ENCODE measurements at regions not wholly inside any gene's neighbourhood (a gene's known extent, or its start where the extent isn't known, plus 50 kb on each side); places are given as distances from the start of the nearest gene placed in this dataset.

DNA sequence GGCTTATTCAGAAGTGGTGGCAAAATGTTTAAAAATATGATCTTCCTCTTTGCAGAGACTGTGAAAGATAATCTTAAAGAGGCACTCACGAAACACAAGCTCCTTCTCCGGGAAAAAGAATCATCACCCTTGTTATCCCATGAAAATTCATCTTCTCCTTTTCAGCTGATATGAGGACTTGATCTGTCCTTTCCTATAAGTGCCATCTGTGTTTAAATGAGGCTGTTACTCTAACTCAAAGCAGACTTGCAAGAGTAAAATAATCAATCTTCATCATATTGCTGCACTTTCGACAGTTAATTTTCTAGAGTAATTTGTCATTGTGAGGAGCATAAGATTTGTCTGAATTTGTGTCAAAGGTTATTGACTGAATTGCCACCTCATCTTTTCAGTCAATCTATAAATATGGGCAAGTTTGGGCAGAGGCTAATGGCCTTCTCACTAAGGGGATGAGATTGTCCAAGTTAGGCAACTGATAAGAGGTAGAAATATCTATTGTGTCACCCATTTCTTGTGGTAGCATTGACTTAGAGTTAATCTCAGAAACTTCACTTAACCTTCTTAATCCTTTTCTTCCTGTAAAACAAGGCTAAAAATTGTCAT lies 452.9 kb downstream of the GRXCR1 start:
- no peak for DNase-seq (ENCODE audit: low spot score)

DNA sequence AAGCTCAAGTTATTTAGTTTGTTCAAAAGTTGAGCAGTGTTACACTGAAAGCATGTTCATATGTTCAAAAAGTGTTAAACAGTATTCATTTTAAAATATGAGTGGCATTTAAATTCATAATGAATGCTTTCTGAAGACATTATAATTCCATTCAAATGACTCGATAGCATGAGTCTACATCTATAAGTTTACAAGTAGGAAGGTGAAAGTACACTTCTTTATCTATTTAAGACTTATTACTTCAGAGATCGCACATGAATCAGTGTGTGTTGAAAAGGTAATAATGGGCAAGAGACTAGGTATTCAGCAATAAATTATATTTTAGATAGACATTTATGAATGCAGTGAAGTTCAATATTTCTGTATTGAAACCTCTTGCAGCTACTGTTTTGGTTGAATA lies 456.1 kb downstream of the GRXCR1 start:
- DNase-seq (ENCODE audit: low spot score), result no peak

DNA sequence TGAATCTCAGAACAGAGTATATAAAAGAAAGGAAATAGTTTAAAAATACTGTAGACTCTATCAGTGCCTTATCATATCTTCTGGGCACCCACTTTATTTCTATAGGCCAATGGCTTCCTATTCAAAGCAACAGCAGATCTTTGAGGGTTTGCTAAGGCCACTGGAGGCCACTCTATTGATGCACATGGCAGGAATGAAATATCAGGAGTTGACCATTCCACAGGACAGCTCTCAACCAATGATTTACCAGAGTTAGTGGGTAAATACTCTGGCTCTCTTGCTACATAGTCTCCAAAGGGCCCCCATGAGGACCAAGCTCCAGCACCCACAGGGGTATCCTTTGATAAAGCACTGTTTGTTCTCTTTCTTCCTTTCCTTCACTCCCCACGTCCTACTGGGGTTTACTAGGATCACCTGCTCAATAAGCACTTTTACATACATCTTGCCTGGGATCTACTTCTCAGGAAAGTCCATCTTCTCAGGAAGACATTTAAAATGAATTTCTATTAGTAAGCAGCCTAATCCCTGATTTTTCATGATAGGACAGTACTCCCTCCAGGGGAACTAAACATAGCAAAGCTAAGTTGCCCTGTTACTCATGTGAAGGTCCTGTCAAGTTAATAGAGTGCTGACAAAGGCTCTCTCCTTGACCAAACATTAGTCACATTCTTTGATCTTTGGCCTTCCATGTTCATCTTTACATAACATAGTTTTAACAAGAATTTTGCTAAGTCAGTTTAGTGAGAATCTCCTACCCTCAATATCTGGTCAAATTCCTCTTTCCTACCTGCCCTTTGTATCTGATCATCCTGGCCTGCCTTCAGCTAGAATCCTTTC lies 459.7 kb downstream of the GRXCR1 start:
- no peak for DNase-seq (ENCODE audit: low spot score)

DNA sequence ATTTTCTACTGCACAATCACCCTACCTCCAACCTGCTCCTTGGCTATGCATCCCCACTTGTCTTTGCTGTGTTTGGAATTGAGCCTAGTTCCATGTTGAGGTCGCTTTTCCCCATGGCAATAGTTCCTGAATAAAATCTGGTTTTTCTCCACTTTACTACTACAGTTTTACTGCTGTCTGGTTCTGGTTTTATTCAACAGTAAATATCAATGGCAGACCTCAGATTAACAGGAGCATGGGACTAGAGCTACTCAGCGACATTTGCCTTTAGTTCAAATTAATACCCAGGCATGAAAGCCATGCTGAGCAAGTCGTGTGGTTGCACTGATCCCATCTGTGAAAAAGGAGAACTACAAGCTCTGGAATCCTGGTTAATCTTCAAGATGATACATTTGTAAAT lies 460.3 kb downstream of the GRXCR1 start:
- DNase-seq (ENCODE audit: low spot score), result no peak

DNA sequence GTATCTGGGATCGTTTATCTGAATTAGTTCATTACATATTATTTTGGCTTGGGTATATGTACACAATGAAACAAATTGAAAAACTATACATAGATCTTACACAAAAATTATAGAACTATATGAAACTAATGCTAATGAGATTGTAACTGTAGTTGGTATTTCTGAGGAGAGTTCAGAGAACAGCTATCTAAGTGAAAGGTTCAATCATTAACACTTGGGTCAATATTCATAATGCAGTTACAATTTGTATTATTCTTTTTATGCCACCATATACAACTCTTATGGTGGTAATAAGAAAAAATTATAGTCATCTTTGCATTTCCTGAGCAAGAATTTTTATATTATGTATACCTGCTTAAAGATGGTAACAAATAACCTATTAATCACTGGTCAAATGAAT lies 461.0 kb downstream of the GRXCR1 start:
- DNase-seq (ENCODE audit: low spot score), result no peak

DNA sequence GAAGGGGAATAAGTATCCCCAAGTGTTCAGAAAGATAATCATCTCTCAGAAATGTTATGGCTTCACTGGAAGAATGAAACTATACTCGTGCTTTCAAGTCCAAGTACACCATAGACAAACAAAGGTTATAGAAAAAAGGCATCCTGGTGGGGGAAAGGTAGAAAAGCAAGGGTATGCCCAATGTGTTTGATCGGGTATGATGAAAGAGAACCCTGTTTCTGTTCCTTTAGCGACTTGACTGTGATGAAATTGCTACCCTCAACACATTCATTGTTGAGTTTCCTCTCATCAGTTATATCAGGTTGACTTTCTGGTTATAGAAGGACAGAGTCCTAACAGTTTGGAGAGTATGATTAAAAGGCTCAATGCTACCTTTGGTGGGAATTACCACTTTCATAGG lies 464.3 kb downstream of the GRXCR1 start:
- no peak for DNase-seq (ENCODE audit: low spot score)

DNA sequence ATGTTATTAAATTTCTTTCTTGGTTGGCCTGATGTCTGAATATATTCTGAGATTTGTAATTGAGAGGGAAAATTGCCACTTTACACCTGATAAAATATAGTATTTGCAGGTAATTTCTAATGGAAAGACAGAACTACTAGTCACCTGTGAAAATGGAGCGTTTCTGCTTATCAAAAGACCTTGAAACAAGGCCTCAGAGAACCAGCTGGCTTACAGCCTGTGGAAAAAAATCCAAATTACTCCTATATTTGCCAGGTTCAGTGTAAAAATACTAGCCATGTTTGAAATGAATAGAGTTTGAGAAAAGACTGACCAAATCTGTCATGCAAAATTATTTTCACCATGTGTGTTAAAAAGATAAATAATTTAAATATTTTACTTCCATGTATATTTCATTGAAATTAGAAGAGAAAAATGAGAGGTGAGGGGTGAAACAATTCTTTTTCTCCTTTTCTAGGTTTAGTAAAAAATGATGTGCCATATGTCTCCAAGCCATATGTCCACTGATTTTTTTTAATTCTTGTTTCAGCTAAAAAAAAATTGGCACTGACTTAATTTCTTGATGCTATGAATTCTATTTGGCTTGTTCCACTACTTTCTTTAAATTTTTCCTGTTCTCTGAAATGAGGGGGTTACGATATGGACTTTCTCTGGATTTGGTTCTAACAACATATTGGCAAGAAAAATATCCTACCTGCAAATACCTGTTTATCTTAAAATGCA lies 464.9 kb downstream of the GRXCR1 start:
- no peak for DNase-seq (ENCODE audit: low spot score)

DNA sequence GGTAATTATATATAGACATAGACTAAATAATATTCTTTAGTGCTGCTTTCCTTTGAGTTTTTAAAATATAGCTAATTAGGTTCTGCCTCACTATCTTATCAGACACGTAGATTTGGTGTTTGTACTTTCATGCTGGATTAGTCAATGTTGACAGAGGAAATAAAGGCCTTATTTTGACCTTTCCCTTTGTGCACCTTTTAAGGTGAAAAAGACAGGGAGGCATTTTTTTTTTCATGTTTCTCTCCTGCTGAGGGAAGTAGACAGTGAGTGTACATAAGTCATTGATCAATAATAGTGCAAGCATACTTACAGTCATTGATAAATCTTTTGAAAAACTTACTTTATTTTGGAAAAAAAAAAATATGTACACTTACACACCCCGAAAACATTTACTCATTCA lies 467.8 kb downstream of the GRXCR1 start:
- no peak for DNase-seq (ENCODE audit: low spot score)

DNA sequence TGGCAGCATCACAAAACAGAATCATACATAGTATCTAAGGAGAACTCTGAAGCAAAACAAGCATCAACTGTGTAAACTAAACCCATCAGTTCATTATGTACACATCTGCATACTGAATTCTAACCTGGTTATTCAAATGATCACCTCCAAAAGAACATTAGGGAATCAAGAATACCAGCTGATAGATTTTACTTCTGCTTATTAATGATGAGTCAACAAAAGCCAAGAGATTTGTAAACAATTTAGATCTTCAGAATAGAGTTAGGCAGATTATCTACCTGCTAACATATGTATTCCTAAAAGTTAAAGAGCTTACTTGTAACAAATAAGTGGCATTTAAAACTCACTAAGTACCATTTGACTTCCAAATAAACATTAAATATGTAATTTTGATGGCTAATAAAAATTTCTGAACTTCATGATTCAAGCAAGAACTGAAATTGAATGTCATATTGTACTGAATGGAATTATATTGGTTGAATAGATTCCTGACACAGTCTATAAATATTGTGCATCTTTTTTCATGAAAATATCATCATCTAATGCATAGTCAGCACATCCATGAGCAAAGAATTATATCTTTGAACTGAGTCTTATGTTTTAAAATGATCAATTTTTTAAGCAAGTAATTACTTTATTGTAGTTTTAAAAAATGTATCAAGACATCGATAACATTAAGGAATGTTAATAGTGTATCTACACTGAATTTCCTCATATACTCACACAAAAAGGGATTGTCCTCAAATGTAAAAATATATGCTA lies 470.5 kb downstream of the GRXCR1 start:
- no peak for DNase-seq (ENCODE audit: low spot score)

DNA sequence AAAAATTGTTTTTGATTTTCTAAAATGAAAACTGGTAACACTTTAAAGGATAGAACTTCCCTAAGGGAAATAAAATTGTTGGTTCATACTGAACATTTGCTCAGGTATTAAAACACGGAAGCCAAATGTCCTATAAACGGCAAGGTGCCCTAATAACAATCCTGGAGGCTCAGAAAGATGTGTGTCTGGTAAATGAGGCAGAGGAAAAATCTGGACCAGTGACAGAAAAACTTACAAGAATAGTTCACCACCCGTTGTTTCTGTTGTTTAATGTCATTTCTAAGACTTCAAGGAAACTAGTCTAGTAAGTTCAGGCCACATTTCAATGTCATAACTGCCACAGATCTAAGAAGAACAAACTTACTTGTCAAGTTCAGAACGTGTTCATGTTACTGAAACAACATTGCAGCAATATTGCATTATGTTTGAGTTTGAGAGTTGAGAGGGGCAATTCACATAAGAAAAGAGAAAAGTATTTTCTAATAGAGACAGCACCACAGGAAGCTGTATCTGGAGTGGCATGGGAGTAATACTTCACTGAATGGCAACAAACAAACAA lies 476.6 kb downstream of the GRXCR1 start:
- no peak for DNase-seq (ENCODE audit: low spot score)

DNA sequence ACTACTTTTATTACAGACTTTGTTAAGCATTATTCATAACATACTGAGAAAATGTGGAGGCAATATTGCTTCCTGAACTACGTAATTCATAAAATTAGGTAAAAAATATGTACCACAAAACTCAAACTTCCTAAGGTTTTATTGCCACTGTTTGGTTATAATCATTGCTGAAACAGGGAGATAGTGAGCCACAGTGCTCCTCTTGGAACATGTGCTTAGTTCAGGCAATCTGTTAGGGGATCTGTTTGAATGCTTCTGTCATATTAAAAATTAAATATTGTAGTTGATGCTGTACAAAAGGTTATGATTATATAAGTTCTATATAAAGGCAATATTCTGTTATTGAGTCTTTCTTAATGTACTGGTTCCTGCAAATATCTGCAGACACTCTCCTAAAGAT lies 480.7 kb downstream of the GRXCR1 start:
- no peak for DNase-seq (ENCODE audit: low spot score)

DNA sequence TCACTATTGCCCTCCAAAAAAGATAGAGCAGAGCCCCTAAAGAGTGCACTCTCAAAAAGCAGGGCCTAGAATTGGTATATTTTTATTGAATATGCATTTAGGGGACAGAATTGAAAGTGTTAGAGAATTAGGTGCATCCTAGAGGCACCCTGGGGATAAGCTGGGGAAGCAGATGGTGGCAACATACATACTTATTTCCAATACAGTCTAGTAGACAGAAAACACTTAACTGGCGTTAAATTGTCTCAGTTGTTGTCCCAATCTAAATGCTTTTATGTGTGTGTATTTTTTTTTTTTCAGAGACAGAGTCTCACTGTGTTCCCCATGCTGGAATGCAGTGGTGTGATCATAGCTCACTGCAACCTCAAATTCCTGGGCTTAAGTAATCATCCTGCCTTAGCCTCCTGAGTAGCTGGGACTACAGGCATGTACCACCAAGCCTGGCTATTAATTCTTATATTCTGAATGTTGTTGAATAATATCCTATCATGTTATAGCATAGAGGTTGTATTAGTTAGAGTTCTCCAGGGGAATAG lies 481.8 kb downstream of the GRXCR1 start:
- no peak for DNase-seq (ENCODE audit: low spot score)

DNA sequence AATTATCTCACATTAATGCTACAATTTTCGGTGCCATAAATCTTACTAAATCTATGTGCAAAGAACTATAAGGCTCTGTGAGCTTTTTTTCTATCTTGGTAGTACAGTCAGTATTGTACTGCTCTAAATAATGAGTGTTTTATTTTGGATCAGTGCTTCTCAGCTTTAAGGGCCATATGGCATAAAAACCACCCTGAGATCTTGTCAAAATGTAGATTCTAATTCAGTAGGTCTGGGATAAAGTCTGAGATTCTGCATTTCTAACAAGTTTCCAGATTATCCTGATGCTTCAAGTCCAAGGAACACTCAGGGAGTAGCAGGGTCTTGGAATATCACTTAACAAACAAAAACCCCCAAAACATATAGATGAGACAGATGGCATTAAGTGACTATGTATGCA lies 486.5 kb downstream of the GRXCR1 start:
- DNase-seq (ENCODE audit: low spot score), result no peak

DNA sequence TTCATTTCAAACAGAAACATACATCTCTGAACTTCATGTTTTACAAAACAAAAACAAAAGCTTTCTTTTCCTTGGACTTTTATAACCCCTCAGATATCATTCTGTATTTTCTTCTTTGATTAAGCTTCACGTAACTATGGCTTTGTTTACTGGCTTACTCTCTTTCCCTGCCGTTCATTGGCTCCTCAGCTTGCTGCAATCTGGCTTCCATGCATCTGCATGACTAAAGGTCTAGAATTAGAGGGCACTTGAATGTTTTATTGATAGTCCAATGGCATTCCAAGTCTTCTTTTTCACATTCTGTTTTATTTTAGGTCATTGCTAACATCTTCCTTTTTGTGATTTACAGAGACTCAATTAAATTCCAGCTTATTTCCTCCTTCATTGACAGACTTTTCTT lies 487.6 kb downstream of the GRXCR1 start:
- DNase-seq (ENCODE audit: low spot score), result no peak

DNA sequence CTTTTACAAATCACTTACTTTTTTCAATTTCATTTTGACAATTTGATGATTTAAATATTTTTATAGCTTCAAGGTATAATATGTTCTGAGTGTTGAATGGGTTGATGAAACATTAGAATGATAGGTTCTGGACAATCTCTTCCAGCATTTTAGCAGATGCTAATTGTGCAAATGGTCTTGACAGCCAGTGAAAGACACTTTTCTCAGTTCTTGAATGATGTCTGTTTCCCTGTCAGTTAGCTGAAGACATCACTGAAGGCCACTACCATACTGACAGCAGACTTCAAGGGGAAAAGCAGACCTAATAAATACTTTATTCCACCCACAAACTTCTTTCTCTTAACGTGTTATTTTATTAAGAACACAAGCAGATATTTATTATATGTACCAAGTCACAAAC lies 498.6 kb downstream of the GRXCR1 start:
- DNase-seq (ENCODE audit: low spot score), result no peak

DNA sequence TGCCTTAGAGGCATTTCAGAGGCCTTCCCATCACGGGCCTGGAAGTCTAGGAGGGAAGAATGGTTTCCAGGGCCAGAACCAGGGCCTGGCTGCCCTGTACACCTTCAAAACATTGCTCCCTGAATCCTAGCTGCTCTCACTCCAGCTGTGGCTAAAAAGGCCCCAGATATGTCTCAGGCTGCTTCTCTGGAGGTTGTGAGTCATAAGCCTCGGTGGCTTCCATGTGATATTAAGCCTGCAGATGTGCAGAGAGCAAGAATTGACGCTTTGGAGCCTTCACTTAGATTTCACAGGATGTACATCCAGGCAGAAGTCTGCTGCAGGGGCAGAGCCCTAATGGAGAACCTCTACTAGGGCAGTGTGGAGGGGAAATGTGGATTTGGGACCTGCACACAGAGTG lies 502.5 kb downstream of the GRXCR1 start:
- DNase-seq (ENCODE audit: low spot score), result no peak

DNA sequence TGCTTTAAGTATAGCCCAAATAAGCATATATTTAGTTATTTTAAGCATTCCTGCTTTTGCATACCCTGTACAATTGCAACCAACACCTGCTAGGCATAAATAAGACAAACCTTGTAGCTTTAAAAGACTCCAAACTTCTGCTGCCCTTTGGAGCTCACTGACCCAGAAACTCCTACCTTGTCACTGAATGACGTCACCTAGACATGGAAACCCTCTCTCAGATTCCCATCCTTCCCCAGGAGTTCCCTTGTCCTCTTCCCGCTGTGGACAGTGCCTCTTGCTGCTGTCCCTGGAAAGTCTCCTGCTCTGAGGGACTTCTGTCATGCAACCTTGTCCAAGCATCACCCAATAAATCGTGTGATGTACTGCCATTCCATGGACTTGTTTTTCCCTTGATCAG lies 507.2 kb downstream of the GRXCR1 start:
- DNase-seq (ENCODE audit: low spot score), result no peak

DNA sequence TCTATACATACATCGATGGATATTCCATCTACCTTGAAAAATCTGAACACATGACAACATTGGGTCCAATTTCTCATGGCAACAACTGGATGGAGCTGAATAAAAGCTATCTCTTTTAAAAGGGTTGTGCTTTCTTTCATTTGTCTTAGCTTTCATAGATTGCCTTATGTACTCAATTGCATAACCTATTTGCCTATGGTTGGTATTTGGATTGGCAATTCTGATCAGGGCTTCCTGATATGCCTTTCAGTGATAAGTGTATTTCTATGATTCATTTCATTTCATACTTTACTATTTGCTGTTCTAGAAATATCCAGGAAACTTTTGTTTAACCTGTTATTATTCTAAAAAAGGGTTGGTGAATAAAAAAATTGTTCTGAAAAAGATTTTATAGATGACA lies 509.9 kb downstream of the GRXCR1 start:
- DNase-seq (ENCODE audit: low spot score), result no peak

DNA sequence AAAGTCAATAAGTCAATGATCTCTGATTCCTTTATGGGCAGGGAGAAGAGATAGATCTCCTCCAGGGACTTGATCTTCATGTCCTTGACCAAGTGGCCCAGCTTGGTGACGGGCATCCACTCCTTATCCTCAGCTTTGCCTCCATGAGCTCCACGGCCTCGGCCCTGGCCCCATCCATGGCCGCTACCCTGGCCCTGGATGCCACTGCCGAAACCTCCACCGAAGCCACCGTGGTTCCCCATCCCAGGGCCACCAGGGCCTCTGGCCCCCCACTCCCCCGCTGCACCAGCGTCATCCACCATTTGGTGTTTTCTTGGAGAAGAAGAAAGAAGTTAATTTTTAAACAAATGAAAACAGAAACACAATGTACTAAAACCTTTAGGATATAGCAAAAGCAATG lies 518.1 kb downstream of the GRXCR1 start:
- DNase-seq (ENCODE audit: low spot score), result no peak

DNA sequence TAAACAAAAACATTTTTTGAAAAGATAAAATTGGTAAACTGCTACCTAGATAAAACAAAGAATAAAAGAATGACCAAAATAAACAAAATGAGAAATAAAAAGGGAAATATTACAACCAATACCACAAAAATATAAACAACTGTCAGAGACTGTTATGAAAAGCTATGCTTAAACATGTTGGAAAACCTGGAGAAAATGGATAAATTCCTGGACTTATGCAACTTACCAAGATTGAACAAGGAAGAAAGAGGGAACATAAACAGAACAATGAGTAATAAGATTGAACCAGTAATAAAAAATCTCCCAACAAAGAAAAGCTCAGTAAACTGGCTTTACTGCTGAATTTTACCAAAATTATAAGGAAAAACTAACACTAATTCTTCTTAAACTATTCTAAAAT lies 518.7 kb downstream of the GRXCR1 start:
- DNase-seq (ENCODE audit: low spot score), result no peak

DNA sequence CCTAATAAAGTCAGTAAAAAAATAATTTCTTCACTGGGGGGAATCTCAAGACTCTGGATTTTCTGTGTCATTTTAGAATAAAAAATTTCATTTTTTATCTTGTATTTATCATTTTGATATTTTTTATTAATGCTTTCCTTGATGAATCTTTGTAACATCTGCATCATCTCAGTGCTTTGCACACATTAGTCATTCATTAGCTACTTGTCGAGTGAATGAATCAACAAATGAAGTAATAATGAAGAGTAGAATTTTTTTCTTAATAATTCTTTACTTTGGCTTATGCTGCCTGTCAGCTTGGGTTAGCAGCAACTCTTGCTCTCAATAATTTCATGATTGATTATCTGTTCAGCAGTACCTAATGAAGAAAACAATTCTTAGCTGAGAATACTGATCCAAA lies 530.8 kb downstream of the GRXCR1 start:
- no peak for DNase-seq (ENCODE audit: low spot score)

DNA sequence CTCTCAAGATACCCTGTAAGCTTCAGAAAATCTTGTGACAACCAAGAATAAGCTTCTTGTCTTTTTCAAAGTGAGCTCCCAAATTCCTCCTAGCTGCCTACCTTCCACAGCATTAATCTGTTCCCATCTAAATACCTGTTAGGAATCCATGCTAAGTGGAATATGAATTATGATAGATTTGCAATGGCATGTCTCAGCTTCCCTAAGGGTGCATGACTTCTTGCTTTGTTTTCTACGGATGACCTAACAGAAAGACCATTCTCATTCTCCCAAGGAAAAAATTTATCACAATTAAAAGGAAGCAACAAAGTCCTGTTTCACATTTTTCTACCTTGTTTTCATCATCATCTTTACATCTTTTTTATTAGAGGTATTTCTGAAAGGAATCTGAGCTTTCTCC lies 532.7 kb downstream of the GRXCR1 start:
- no peak for DNase-seq (ENCODE audit: low spot score)

Data from kidney capillary endothelial cell (primary cell).